Stimulated activated CD8-positive, alpha-beta memory T cell treated with anti-CD3 and anti-CD28 coated beads, Interleukin-15, amount 100 ng/mL, for 1 hour (primary cell): ENCODE measurements at regions not wholly inside any gene's neighbourhood (a gene's known extent, or its start where the extent isn't known, plus 50 kb on each side); places are given as distances from the start of the nearest gene placed in this dataset.

Source experiments
- DNase-seq: peaks from one replicate; pipeline ENCODE4 v3.0.0-alpha.2; 2020; ENCODE audit warnings: low read depth

DNA sequence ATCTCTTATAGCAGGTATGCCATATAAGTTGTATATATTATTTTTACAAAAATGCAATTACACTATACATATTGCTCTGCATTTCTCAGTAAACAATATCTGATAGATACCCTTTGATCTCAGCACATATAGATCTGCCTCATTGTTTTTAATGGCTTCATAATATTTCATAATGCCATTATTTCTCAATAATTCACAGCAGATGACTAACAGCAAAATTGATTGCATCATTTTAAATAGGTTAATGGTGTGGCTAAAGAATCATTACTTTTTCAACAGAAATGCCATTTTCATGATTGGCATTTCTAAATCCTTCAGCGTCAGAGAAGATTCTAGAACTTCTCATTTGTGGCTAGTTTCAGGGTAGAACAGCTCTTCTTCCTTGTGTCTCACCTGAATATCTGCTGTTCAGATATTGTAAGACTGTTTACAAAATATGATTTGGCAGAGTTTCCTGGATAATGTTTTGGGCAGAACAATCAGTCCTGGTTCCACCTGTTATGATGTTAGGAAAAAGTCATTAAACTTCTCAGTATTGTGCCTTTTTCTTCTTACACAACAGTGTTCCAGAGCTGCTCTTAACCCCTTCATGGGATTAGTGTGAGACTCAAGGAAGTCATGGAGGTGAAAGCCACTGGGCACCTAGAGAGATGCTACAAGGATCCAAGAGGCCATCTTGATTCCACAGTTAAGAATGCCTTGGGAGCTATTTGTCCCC, 397.6 kb upstream of the THBS1 start:
- no peak for DNase-seq

DNA sequence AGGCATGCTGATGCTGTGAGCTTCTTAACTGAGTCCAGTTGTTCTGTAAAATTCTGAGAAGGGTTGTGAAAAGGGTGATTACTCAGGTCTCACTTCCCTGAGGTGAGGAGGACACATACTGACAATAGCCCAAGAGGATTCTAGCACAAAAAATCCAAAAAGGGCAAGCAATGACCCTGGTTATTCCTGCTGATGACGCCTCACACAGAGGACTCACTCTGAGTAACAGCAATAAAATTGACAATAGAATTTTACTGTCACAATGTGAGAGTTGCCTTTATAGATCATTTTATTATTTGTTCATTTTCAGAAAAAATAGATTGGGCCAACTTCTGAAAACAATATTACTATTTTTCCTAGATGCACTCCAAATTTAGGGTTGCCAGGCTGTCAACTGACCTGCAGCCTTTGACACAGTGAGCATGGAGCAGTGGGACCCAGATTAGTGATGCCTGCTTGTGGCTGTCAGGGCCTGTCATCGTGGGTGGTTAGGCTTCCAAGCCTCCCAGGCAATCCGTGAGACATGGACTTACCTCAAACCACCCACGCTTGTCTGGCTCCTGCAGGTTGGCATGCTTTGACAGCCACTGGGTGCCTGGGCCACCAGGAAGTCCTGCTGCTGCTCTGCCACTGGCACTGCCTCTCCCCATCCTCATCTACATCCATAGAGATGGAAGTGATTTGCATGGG, 396.0 kb upstream of the THBS1 start:
- DNase-seq, result no peak

GRCh38 chr15:39188314-39188713, 392.6 kb upstream of the THBS1 start:
- DNase-seq, result no peak

DNA sequence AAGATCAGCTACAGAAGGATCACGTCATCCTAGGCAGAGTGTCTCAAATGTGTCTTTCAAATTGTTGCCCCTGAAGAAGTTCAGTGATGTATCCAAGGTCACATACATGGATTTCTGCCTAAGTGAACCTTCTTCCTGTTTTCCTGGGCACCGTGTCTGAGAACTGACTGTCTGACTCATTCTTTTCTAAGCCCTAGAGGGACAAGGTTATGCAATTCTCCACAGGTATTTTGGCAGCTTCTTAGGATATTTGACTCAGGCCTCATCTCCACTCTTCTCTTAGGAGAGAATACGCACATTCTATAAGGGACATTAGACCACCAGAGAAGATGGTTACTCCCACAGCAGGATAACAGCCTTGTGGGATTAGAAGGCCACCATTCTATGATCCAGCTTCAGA, 391.9 kb upstream of the THBS1 start:
- DNase-seq, result no peak

DNA sequence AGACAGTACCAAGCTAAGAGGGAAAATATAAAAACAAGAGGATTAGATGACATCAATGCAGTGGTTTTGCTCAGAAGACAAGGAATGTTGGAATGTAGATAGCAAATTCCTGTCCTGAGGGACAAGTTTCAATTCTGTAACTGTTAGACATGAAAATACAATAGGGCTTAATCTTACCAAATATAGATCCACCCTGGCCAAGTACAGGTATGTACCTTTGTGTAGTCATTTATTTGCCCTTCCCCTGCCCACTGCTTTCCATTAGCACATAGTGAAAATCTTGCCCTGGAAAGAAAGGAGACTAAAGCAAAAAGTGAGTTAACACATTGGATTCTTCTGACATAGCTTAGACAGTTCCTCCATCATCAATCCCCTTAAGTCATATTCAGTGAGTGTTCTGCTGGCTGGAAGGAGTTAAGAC, 389.0 kb upstream of the THBS1 start:
- DNase-seq, result no peak

DNA sequence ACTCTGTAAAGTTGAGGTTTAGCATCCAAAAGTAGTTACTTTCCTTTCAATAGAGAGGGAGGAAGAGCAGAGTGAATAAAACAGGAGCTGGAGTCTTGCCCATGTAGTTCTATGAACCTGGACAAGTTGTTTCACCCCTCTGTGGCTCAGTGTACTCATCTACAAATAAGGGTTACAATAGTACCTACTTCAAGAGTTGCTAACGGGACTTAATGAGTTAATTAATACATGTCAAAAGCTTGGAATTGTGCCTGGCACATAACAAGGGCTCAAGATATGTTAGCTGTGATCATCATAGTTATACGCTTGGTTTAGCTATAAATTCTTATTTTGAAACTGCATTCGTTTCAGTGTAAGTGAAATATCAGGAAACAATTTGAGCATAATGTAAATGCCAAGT, 388.5 kb upstream of the THBS1 start:
- no peak for DNase-seq

DNA sequence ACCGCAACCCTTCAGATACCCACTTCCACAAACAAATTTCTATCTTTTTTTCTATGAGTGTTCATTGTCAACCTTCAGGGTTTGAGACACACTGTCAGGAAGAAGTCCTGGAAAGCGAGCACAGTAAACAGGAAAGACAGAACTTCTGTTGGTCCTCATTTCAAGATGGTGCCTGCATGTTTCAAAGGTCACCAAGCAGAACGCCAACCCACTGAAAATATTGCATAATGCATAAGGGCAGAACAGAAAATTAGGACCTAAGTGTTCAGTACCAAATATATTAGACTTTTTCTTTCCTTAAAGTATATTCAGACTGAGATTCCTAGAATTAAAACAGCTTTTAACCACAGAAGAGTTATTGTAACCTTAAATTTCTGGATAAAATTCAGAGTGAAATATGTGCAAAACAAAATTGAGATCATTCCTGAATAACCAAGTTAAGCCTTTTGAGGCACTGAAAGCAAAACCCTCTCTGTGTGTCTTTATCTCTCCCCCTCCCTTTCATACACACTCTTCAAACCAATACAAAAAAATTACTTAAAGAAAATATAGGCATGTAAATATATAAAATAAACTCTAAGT, 387.8 kb upstream of the THBS1 start:
- DNase-seq, result no peak

DNA sequence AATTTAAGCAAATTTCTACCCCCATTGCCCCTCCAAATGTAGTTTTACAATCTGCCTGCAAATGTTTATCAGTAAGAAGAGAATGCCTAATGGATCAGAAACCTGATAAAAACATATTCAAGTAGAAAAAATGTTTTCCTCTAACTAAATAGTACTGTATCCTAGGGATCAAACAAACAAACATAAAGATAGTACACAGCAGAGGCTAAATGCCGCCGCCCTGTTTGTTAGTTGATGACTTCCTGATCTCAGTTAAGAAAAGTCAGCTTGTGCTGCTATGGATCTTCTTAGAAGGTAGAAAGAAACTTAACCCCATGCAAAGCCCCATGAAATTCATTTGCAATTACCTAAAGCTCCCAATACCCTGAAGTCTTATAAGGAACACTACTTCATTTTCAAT, 387.3 kb upstream of the THBS1 start:
- no peak for DNase-seq

DNA sequence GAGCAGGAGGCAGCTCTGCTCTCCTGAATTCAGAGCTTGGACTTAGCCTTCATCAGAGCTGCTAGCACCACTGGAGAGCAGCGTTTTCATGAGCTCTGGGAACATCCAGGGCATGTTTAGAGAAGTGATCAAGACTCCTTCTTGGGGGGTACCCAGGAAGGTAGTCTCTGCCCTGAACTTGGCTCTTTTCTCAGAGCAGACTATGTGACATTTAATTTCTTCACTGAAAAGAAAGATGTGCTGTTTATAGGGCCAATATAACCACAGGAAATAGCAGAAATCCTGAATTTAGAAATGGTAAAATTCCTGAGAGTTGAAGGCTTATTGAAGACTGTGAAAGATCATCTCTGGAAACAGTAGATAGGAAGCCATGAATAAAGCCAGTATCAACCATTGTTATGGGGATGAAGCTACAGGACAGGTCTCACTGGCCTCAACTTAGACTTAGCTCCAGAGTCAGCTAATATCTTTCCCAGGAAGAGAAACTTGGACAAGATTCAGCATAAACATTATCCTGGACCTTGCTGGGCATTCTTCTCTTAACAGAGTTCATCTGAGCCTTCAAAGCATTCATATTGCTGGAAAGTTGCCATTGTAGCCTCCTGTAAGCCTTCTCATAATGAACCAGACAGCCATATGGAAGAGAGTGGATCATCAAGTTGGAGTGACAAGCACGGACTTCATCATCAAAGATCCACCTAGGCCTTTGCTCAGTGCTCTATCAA, 386.6 kb upstream of the THBS1 start:
- DNase-seq, result no peak

DNA sequence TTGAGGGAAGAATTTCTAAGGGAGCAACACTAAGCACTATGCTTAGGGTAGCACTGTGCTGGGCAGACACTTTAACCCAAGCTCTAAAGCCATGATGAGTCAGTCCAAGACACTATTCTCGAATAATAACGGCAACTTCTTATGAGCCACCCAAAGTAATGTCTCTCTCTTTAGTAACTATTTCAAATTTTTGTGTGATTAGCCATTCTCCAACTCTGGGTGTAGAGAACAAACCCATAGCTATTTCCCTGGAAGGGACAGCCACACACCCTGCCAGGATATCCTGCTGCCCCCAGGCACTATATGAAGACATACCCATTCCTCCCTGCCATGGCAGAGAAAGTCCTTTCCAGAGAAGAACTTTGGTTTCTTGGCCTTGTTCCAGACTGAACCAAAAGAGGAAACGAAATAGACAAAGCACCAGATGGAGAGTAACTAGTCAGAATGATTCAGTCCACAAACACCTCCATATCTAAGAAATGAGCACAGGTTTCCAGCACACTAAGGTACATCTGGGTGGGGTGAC, 384.9 kb upstream of the THBS1 start:
- DNase-seq, result no peak

GRCh38 chr15:39198044-39199000, 382.6 kb upstream of the THBS1 start:
- DNase-seq, result no peak

- DNase-seq, result no peak
Measured at GRCh38 chr15:39199076-39199475, 381.8 kb upstream of the THBS1 start.

DNA sequence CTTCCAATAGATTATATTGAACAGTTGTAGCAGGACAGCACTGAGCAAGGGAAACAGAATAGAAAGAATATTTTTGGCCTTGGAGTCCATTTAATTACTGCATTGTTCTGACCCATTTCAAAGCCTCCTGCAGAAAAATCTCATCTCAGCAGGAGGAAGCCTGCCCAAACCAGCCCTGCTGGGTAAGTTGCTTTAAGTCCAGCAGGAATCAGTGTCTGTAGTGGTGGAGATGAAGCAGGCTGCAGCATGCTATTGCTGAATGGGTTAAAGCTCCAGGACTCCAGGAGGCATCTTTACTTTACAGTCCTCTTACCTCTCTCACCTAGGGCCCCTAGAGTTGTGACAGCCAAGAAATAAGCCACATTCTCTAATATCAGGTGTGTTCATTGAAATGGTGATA, 380.3 kb upstream of the THBS1 start:
- no peak for DNase-seq

GRCh38 chr15:39202641-39203040, 378.2 kb upstream of the THBS1 start:
- no peak for DNase-seq

- no peak for DNase-seq
Measured at GRCh38 chr15:39204031-39204430, 376.8 kb upstream of the THBS1 start.

GRCh38 chr15:39205081-39205480, 375.8 kb upstream of the THBS1 start:
- DNase-seq, result no peak

GRCh38 chr15:39205506-39206371, 375.1 kb upstream of the THBS1 start:
- DNase-seq, result no peak

GRCh38 chr15:39207532-39208115, 373.3 kb upstream of the THBS1 start:
- no peak for DNase-seq

DNA sequence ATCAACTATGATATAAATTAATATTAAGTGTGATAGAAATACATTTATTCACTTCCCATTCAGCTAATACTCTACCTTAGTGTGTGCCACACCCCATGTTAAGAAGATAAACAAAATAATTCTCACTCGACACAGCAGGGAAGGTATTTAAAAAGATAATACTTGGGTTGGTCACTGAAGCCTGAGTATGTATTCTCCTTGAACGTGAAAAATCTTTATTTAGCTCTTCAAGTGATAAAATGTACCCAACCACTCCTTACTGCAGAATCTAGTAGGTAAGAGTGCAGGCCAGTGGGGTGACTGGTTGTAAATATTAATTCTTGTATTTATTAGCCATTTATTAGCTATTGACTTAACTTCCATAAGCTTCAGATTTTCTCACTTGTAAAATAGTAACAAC, 372.7 kb upstream of the THBS1 start:
- DNase-seq, result no peak
